ENCODE measurements at regions not wholly inside any gene's neighbourhood (a gene's known extent, or its start where the extent isn't known, plus 50 kb on each side); places are given as distances from the start of the nearest gene placed in this dataset.

- TF ChIP-seq ESRRG (CRISPR knock-in tag; IDR thresholded peaks at IDR 0.05) (no peak), ISL1 (CRISPR knock-in tag; IDR thresholded peaks at IDR 0.05) (no peak), BACH2 (CRISPR knock-in tag; IDR thresholded peaks at IDR 0.05; ENCODE audit: borderline replicate concordance) (no peak), PPARA (CRISPR knock-in tag; IDR thresholded peaks at IDR 0.05; ENCODE audit: borderline replicate concordance) (no peak), ARNTL (CRISPR knock-in tag; IDR thresholded peaks at IDR 0.05; ENCODE audit: borderline replicate concordance, low read depth) (no peak), POU6F1 (CRISPR knock-in tag; IDR thresholded peaks at IDR 0.05; ENCODE audit: borderline replicate concordance, low read depth) (no peak), CREB5 (CRISPR knock-in tag; IDR thresholded peaks at IDR 0.05; ENCODE audit: low read depth) (no peak), ZNF70 (CRISPR knock-in tag; IDR thresholded peaks at IDR 0.05) (no peak), TCF4 (CRISPR knock-in tag; IDR thresholded peaks at IDR 0.05; ENCODE audit: borderline replicate concordance) (no peak), ZNF565 (CRISPR knock-in tag; conservative IDR thresholded peaks at IDR 0.05; ENCODE audit: low read depth) (no peak), ZFP3 (CRISPR knock-in tag; IDR thresholded peaks at IDR 0.05) (no peak), ZNF8 (CRISPR knock-in tag; IDR thresholded peaks at IDR 0.05) (no peak), CSRNP3 (CRISPR knock-in tag; IDR thresholded peaks at IDR 0.05) (no peak), OSR1 (CRISPR knock-in tag; IDR thresholded peaks at IDR 0.05) (no peak), ZFP30 (CRISPR knock-in tag; IDR thresholded peaks at IDR 0.05) (no peak), TOX (CRISPR knock-in tag; IDR thresholded peaks at IDR 0.05; ENCODE audit: borderline replicate concordance) (no peak)
- TF ChIP-seq, protein P1, sequence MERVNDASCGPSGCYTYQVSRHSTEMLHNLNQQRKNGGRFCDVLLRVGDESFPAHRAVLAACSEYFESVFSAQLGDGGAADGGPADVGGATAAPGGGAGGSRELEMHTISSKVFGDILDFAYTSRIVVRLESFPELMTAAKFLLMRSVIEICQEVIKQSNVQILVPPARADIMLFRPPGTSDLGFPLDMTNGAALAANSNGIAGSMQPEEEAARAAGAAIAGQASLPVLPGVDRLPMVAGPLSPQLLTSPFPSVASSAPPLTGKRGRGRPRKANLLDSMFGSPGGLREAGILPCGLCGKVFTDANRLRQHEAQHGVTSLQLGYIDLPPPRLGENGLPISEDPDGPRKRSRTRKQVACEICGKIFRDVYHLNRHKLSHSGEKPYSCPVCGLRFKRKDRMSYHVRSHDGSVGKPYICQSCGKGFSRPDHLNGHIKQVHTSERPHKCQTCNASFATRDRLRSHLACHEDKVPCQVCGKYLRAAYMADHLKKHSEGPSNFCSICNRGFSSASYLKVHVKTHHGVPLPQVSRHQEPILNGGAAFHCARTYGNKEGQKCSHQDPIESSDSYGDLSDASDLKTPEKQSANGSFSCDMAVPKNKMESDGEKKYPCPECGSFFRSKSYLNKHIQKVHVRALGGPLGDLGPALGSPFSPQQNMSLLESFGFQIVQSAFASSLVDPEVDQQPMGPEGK (CRISPR knock-in tag; IDR thresholded peaks at IDR 0.05; ENCODE audit: borderline replicate concordance): no peak
- TF ChIP-seq, protein P2, sequence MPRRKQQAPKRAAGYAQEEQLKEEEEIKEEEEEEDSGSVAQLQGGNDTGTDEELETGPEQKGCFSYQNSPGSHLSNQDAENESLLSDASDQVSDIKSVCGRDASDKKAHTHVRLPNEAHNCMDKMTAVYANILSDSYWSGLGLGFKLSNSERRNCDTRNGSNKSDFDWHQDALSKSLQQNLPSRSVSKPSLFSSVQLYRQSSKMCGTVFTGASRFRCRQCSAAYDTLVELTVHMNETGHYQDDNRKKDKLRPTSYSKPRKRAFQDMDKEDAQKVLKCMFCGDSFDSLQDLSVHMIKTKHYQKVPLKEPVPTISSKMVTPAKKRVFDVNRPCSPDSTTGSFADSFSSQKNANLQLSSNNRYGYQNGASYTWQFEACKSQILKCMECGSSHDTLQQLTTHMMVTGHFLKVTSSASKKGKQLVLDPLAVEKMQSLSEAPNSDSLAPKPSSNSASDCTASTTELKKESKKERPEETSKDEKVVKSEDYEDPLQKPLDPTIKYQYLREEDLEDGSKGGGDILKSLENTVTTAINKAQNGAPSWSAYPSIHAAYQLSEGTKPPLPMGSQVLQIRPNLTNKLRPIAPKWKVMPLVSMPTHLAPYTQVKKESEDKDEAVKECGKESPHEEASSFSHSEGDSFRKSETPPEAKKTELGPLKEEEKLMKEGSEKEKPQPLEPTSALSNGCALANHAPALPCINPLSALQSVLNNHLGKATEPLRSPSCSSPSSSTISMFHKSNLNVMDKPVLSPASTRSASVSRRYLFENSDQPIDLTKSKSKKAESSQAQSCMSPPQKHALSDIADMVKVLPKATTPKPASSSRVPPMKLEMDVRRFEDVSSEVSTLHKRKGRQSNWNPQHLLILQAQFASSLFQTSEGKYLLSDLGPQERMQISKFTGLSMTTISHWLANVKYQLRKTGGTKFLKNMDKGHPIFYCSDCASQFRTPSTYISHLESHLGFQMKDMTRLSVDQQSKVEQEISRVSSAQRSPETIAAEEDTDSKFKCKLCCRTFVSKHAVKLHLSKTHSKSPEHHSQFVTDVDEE (CRISPR knock-in tag; IDR thresholded peaks at IDR 0.05): no peak
- ATAC-seq: no peak
These were observed 261.7 kb upstream of the GATB start for GRCh38 chr4:152022543-152022942.

DNA sequence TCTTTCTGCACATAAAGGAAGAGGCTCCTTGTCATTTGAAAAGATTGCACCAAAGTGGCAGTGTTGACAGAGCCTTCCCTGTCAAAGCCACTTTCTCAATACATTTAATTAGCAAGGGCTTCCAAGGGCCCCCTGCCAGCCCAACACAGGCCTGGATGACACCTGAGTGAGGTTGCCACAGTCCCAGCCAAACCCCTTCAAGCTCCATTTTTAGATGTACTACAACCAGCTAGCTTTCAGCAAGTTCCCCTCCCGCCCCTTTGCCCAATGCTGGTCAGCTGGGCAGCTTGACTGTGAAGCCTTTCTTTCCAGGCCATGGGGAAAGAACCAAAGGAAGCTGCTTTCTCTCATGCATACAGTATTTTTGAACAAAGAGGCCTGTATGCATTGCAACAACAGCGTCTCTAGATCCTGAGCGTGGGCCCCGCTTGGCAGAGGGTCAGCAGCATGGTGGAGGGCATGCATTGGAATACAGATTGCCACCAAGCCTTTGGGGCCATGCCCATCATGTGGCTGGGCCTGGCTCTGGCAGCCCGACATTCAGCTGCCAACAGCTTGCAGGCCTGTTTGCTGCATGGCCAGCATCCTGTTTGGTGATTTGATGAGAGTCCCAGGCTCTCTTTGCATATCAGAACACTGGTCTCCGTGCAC lies 261.1 kb upstream of the GATB start:
- TF ChIP-seq SNAI2 (CRISPR knock-in tag; IDR thresholded peaks at IDR 0.05): no peak
- no peak for TF ChIP-seq BACH2 (CRISPR knock-in tag; IDR thresholded peaks at IDR 0.05; ENCODE audit: borderline replicate concordance)
- no peak for TF ChIP-seq ZFP30 (CRISPR knock-in tag; IDR thresholded peaks at IDR 0.05)
- TF ChIP-seq ZNF565 (CRISPR knock-in tag; conservative IDR thresholded peaks at IDR 0.05; ENCODE audit: low read depth): no peak
- TF ChIP-seq TOX (CRISPR knock-in tag; IDR thresholded peaks at IDR 0.05; ENCODE audit: borderline replicate concordance): no peak
- TF ChIP-seq, protein P1 (CRISPR knock-in tag; IDR thresholded peaks at IDR 0.05; ENCODE audit: borderline replicate concordance): no peak
- TF ChIP-seq, protein P2 (CRISPR knock-in tag; IDR thresholded peaks at IDR 0.05): no peak
- no peak for TF ChIP-seq CSRNP3 (CRISPR knock-in tag; IDR thresholded peaks at IDR 0.05)
- no peak for TF ChIP-seq TCF4 (CRISPR knock-in tag; IDR thresholded peaks at IDR 0.05; ENCODE audit: borderline replicate concordance)
- no peak for TF ChIP-seq ESRRG (CRISPR knock-in tag; IDR thresholded peaks at IDR 0.05)
- TF ChIP-seq OSR1 (CRISPR knock-in tag; IDR thresholded peaks at IDR 0.05): no peak
- no peak for TF ChIP-seq ARNTL (CRISPR knock-in tag; IDR thresholded peaks at IDR 0.05; ENCODE audit: borderline replicate concordance, low read depth)
- no peak for TF ChIP-seq ZNF70 (CRISPR knock-in tag; IDR thresholded peaks at IDR 0.05)
- no peak for TF ChIP-seq RARB (CRISPR knock-in tag; IDR thresholded peaks at IDR 0.05)
- TF ChIP-seq CSDC2 (CRISPR knock-in tag; IDR thresholded peaks at IDR 0.05): no peak
- ATAC-seq: no peak
